ENCODE measurements at regions not wholly inside any gene's neighbourhood (a gene's known extent, or its start where the extent isn't known, plus 50 kb on each side); places are given as distances from the start of the nearest gene placed in this dataset.

DNA sequence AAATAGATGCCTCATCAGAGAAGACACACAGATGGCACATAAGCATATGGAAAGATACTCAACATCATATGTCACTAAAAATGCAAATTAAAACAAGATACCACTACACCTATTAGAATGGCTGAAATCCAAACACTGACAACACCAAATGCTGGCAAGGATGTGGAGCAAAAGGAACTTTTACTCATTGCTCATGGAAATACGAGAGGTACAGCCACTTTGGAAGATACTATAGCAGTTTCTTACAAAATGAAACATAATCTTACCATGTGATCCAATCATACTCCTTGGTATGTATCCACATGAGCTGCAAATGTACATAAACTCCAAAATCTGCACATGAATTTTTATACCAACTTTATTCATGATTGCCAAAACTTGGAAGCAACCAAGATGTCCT, 246.0 kb upstream of the ARHGAP42 start:
- TF ChIP-seq, protein P1, sequence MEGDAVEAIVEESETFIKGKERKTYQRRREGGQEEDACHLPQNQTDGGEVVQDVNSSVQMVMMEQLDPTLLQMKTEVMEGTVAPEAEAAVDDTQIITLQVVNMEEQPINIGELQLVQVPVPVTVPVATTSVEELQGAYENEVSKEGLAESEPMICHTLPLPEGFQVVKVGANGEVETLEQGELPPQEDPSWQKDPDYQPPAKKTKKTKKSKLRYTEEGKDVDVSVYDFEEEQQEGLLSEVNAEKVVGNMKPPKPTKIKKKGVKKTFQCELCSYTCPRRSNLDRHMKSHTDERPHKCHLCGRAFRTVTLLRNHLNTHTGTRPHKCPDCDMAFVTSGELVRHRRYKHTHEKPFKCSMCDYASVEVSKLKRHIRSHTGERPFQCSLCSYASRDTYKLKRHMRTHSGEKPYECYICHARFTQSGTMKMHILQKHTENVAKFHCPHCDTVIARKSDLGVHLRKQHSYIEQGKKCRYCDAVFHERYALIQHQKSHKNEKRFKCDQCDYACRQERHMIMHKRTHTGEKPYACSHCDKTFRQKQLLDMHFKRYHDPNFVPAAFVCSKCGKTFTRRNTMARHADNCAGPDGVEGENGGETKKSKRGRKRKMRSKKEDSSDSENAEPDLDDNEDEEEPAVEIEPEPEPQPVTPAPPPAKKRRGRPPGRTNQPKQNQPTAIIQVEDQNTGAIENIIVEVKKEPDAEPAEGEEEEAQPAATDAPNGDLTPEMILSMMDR (conservative IDR thresholded peaks at IDR 0.05): no peak
- TF ChIP-seq EZH2 (IDR thresholded peaks at IDR 0.05; ENCODE audit: low read depth): no peak
